ENCODE measurements at regions not wholly inside any gene's neighbourhood (a gene's known extent, or its start where the extent isn't known, plus 50 kb on each side); places are given as distances from the start of the nearest gene placed in this dataset.

GRCh38 chr13:37270226-37271001 lies 164.9 kb upstream of the CSNK1A1L start:
- no peaks in the 10 kb centered on the region for H3K36me3 ChIP-seq (ENCODE audit: control insufficient read depth in 2 of 3, insufficient read depth in 3 of 3, low read length in 3 of 3)
- no peak overlapping the region for H3K9ac ChIP-seq (ENCODE audit: low read length in 3 of 3)
- DNase-seq = no peak
- H3K9me3 ChIP-seq (ENCODE audit: control insufficient read depth in 2 of 3, insufficient read depth in 1 of 3, low read length in 3 of 3) = no peaks in the 10 kb centered on the region
- H3K27me3 ChIP-seq (ENCODE audit: control insufficient read depth, insufficient read depth, low read length) = no peaks in the 10 kb centered on the region
- intact Hi-C loops (cut with DNase I) = no loop called here
- no peaks in the 10 kb centered on the region for H3K4me1 ChIP-seq (ENCODE audit: control insufficient read depth in 2 of 3, insufficient read depth in 2 of 3, low read depth in 1 of 3, low read length in 3 of 3)
- no peak for FAIRE-seq
- H3K4me3 ChIP-seq (ENCODE audit: low read length in 3 of 3) = no peak overlapping the region
- H3K27ac ChIP-seq (ENCODE audit: low read depth in 2 of 2, low read length in 2 of 2) = no peak overlapping the region
- TF ChIP-seq, protein P1, sequence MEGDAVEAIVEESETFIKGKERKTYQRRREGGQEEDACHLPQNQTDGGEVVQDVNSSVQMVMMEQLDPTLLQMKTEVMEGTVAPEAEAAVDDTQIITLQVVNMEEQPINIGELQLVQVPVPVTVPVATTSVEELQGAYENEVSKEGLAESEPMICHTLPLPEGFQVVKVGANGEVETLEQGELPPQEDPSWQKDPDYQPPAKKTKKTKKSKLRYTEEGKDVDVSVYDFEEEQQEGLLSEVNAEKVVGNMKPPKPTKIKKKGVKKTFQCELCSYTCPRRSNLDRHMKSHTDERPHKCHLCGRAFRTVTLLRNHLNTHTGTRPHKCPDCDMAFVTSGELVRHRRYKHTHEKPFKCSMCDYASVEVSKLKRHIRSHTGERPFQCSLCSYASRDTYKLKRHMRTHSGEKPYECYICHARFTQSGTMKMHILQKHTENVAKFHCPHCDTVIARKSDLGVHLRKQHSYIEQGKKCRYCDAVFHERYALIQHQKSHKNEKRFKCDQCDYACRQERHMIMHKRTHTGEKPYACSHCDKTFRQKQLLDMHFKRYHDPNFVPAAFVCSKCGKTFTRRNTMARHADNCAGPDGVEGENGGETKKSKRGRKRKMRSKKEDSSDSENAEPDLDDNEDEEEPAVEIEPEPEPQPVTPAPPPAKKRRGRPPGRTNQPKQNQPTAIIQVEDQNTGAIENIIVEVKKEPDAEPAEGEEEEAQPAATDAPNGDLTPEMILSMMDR (IDR thresholded peaks at IDR 0.05; ENCODE audit: borderline replicate concordance, extremely low read depth, insufficient read depth) = no peak

DNA sequence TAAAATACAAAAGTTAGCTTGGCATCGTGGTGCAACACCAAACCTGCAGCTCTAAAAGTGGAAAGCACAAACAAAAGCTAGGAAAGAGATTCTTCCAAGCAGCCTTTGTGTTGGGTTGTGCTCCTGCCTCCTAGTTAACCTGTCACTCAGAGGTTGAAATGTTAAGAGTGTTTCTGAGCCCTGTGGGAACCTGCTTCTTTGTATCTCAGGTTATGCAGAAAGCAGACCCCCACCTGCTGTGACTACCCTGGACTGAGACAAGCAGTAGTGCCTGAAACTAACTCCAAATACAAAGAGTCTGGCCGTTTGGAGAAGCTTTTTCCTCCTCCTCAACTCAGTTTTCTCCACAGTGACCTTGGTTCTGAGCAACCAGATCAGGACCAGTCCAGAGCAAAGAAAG lies 158.4 kb upstream of the CSNK1A1L start:
- TF ChIP-seq, protein P1 (IDR thresholded peaks at IDR 0.05; ENCODE audit: borderline replicate concordance, extremely low read depth, insufficient read depth) = no peak
- H3K9me3 ChIP-seq (ENCODE audit: control insufficient read depth in 2 of 3, insufficient read depth in 1 of 3, low read length in 3 of 3) = peaks cover 0 to 9% (median 7%) of the 10 kb centered on the region in 3 donors
- H3K4me1 ChIP-seq (ENCODE audit: control insufficient read depth in 2 of 3, insufficient read depth in 2 of 3, low read depth in 1 of 3, low read length in 3 of 3) = no peaks in the 10 kb centered on the region
- no peaks in the 10 kb centered on the region for H3K36me3 ChIP-seq (ENCODE audit: control insufficient read depth in 2 of 3, insufficient read depth in 3 of 3, low read length in 3 of 3)
- no peaks in the 10 kb centered on the region for H3K27me3 ChIP-seq (ENCODE audit: control insufficient read depth, insufficient read depth, low read length)
- DNase-seq (no peak), FAIRE-seq (no peak)
- no peak overlapping the region for H3K27ac ChIP-seq (ENCODE audit: low read depth in 2 of 2, low read length in 2 of 2)
- H3K9ac ChIP-seq (ENCODE audit: low read length in 3 of 3) = no peak overlapping the region
- intact Hi-C loops (cut with DNase I) = no loop called here
- no peak overlapping the region for H3K4me3 ChIP-seq (ENCODE audit: low read length in 3 of 3)

GRCh38 chr13:37257706-37258105 lies 152.2 kb upstream of the CSNK1A1L start:
- DNase-seq (no peak), FAIRE-seq (no peak)
- H3K9ac ChIP-seq (ENCODE audit: low read length in 3 of 3) = no peak overlapping the region
- H3K27ac ChIP-seq (ENCODE audit: low read depth in 2 of 2, low read length in 2 of 2) = no peak overlapping the region
- no peaks in the 10 kb centered on the region for H3K4me1 ChIP-seq (ENCODE audit: control insufficient read depth in 2 of 3, insufficient read depth in 2 of 3, low read depth in 1 of 3, low read length in 3 of 3)
- TF ChIP-seq, protein P1 (IDR thresholded peaks at IDR 0.05; ENCODE audit: borderline replicate concordance, extremely low read depth, insufficient read depth) = no peak
- no peak overlapping the region for H3K4me3 ChIP-seq (ENCODE audit: low read length in 3 of 3)
- no peaks in the 10 kb centered on the region for H3K36me3 ChIP-seq (ENCODE audit: control insufficient read depth in 2 of 3, insufficient read depth in 3 of 3, low read length in 3 of 3)
- H3K27me3 ChIP-seq (ENCODE audit: control insufficient read depth, insufficient read depth, low read length) = no peaks in the 10 kb centered on the region
- intact Hi-C loops (cut with DNase I) = no loop called here
- peaks cover 0 to 9% (median 7%) of the 10 kb centered on the region in 3 donors for H3K9me3 ChIP-seq (ENCODE audit: control insufficient read depth in 2 of 3, insufficient read depth in 1 of 3, low read length in 3 of 3)
